ENCODE measurements at regions not wholly inside any gene's neighbourhood (a gene's known extent, or its start where the extent isn't known, plus 50 kb on each side); places are given as distances from the start of the nearest gene placed in this dataset.
"Not testable (repeated sequence)": the region's sequence is repeated elsewhere in the genome, so short reads cannot be mapped to it uniquely, and the experiment has no call there.

DNA sequence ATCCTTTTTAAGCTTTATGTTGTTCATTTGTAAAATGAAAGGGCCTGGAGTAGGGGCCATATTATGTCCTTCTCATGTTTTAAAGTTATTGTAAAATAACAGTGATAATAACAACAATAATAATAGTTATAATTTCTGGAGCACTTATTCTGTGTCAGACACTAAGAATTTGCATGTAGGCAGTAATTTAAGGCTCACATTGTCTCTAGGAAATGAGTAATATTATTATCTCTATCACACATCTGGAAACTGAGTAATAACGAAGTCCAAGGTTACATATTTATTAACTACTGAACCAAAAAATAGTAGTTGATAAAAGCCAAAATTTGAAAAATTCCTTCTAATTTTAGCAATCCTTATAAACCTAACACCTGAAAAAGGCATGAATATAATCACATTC lies 520.7 kb upstream of the PABPC4L start:
- no peak for DNase-seq (ENCODE audit: low spot score)

DNA sequence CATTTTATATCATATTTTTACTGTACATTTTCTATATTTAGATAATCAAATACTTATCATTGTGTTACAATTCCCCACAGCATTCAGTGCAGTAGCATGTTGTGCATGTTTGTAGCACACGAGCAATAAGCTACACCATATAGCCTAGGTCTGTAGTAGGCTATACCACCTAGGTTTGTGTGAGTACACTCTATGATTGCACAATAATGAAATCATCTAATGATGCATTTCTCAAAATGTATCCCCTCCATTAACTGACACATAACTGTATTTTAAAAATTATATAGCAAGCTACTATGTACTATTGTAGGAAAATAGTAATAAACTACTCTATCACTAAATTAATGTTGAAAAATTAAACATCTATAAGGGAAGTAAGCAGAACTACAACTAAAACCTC lies 518.4 kb upstream of the PABPC4L start:
- DNase-seq (ENCODE audit: low spot score), result no peak

DNA sequence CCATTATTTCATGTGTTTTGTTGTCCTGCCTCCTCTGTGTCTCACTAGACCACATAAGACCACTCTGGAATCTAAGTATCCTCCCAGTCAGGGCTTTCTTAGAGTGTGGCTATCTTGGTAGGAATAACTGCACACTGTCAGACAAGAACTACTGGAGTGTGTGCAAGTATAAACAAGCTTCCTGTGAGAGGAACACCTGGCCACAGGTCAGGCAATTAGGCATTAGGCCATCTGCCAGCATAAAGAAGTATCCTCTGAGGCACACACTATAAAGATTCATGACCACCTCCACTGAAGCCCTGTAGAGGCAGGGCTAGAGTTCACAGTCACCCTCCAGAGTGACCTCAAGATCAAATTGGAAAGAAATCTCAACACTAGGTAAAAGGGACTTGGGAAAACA lies 507.0 kb upstream of the PABPC4L start:
- no peak for DNase-seq (ENCODE audit: low spot score)

DNA sequence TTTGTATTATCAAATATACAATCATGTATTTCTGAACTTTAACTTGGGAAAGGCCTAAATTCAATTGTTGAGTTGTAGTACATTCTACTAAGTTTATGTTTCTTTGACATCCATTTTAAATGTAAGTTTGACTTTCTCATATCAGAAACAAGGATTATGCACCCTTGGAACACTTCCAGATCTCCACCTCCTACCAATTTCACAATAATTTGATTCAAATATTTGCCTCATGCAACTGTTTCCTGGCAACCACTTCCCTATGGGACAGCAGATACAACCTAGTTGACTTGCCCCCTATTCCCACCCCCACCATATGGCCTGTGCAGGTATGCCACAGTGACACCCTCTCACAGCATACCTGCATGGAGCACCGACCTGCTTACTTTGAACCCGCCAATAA lies 506.4 kb upstream of the PABPC4L start:
- no peak for DNase-seq (ENCODE audit: low spot score)

DNA sequence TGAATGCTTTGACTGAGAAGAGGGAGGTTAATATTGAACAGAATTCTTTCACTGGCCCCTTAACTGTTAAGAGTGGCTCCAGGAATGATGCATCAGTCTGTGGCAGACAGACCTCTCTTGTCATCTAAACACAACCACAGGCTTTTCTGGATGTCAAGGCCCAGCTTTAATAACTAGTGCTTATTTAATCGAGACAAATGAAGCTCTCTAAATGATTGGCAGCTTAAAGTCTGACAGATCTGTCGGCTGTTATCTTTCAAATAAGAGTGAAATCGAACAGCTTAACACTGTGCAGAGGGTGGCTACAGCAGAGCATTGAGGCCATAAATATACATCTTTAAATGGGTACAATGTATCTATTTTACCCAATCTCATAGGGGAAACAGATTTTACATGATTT lies 500.8 kb upstream of the PABPC4L start:
- no peak for DNase-seq (ENCODE audit: low spot score)

DNA sequence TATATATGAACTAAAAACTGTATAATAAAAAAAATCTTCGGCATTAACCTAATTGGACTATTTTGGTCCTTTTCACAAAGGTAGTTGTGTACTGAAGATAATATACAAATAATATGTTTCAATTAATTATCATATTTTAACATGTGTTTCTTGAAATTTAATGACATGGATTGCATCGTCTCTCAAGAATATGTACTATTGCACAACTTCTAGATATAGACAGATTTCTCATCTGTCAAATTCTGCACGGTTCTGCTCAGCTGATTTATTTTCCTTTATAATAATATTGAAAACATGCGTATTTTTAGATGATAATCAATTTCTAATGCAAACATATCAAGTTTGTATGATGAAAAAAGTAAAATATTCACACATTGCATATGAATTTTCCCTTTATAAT lies 498.7 kb upstream of the PABPC4L start:
- no peak for DNase-seq (ENCODE audit: low spot score)

DNA sequence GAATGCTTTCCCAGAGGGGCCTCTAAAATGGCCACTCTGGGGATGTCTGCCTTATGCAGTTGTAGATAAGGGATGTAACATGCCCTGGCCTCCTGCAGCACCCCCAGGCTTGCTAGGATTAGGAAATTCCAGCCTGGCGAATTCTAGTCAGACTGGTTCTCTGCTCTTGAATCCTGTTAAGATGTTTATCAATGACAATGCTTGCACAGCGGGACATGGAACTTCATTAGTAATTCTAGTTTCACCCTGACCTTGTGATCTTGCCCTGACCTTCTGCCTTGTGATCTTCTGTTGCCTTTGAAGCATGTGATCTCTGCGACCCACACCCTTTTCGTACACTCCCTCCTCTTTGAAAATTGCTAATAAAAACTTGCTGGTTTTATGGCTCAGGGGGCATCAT lies 497.2 kb upstream of the PABPC4L start:
- DNase-seq (ENCODE audit: low spot score), result not testable (repeated sequence)

DNA sequence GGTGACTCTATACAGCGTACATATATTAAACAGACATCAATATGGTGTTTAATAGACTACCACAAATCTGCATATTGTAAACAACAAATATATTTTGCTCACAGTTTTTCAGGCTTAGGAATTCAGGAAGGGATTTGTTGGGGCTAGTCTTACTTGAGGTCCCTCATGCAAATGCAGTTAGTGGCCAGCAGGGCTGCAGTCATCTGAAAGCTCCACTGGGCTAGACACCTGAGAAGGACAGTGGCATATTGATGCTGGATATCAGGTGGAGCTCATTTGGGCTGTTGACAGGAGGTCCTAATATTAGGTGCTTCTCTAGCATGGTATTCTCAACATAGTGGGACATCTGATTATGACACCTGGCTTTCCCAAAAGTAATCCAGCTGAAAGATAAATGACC lies 493.8 kb upstream of the PABPC4L start:
- DNase-seq (ENCODE audit: low spot score), result no peak

DNA sequence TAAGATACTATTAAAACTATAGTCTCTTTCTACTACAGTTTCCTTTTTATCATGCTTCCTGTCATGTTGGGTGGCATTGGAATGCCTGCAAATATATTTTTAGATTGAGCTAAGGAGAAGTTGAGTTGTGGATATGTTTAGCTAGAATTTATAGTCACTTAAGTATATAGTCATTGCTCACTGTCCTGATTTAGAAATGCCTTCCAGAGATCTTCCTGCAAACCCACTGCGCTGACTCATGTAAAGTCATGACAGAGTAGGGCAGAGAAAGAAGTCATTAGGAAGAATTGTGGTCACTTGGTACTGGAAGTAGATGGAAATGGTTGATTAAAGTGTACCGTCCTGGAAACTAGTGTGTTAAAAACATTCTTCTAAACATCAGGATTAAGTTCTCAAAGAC lies 490.3 kb upstream of the PABPC4L start:
- no peak for DNase-seq (ENCODE audit: low spot score)

DNA sequence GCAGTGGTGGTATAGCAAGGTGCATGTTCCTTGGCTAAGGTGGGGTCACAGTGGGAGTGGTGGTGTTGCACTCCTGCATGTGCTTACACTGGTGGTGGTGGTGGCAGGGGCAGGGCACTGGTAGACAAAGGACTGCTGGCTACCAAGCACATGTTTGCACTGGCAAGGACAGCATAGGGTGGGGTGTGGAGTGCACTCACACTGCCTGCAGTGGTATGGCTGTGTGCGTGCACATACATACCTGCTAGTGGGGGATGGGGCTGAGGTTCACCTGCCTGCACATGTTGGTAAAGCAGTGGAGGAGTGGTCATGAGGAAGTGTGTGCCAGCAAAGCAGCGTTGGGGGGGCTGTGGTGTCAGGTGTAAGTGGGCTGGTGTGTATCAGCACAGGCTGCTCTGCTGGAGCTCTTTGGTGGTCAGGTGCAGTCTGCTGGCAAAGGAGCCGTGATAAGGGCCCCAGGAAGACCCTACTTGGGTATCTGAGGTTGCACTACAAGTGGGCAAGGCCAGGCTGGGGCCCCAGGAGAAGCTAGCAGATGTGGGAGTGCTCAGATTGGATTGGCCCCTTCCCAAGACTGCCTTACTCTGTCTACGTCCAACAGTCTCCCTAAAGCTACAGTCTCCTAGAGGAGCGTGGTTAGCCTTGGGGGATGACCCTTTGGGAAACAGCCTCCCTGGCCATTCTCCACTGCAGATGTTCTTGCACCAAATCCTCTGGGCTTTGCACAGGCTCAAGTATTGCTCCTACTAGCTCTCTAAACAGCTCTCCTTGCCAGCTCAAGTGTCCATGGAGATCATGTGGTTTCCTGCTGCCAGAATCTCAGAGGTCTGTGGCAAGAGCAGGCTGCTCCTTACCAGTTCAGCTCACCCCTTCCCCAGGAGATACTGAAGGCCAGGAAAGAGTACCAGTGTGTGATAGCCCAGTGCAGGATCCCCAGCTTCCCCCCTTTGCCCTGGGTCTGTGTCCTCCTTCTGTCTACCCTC lies 486.3 kb upstream of the PABPC4L start:
- DNase-seq (ENCODE audit: low spot score), result peak; percentile 13

DNA sequence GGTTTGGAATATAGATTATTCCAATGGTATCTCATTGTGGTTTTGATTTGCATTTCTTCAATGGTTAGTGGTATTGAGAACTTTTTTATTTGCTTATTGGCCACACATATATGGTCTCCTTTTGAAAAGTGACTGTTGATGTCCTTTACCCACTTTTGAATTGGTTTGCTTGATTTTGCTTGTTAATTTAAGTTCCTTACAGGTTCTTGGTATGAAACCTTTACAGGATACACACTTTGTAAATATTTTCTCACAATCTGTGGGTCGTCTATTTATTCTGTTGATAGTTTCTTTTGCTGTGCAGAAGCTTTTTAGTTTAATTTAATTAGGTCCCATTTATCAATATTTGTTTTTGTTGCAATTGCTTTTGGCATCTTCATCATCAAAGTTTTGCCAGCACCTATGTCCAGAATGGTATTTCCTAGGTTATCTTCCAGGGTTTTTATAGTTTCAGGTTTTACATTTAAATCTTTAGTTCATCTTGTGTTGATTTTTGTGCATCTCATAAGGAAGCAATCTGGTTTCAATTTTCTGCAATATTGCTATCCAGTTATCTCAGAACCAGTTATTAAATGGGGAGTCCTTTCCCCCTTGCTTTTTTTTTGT lies 475.7 kb upstream of the PABPC4L start:
- DNase-seq (ENCODE audit: low spot score), result no peak

DNA sequence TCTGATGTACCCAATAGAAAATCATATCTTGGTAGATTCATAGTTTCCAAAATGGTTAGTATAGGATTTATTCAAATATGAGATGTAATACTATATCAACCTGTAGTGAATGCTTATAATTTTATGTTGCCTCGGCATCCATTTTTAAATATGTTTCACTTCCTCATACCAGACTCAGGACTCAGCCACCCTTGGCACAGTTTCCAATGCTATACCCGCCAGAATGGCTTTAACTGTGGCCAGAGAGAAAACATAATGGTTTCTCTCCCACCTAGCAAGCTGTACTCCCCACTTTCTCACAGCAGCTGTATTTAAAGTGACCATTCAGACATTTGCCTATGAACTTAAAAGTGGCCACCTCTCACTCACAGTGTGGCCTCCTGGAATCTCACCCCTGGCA lies 466.6 kb upstream of the PABPC4L start:
- DNase-seq (ENCODE audit: low spot score), result no peak

DNA sequence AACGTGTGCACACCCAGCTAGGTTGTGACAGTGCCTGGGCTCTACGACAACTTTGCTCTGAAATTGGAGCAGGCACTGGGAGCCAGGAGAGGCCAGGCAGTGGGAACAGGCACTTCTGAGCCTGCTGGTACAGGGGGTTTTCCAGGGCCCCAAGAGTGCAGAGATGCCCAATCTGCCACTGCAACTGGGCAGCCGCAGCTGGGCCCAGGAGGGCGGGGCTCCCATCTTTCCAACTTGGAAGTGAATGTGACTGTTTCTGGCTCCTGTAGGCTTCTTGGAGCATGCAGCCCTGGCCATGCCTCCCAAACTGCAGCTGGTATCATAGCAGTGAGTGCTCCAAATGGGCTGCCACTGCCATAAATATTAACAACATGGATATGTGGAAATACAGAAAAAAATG lies 465.1 kb upstream of the PABPC4L start:
- no peak for DNase-seq (ENCODE audit: low spot score)

DNA sequence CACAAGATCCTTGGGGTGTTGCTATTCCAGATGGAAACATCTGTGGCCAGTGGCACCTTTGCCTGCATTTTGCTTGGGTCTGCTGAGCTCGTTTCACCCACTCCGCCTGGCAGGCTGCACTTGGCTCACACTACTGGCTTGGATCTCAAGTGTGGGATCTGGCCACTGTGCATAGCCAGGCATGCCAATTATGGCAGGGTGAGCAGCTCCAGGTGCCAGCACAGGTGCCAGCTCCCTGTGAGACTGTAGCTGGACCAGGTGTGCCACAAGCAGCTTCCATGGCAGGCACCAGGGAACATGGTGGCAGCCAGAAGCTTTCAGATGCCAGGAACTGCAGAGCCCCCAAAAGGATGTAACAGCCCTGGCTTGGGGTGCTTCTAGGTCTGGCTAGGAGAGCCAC lies 463.8 kb upstream of the PABPC4L start:
- DNase-seq (ENCODE audit: low spot score), result no peak

DNA sequence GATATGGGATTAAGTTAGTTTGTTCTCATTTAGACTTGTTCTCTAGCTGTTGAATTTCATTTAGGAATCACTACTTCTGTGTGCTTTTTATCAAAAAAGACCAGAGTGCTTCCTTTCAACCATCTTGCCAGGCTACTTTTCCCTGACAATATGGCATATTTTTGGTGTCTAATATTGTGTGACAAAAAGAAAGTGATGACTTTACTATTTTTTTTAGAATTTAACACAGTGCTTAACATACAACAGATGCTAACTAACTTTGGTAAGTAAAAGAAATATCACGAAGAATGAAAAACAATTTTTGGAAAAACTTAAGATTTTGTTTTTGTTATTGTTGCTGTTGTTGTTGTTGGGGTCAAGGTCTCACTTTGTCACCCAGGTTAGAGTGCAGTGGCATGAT lies 462.2 kb upstream of the PABPC4L start:
- DNase-seq (ENCODE audit: low spot score), result no peak

DNA sequence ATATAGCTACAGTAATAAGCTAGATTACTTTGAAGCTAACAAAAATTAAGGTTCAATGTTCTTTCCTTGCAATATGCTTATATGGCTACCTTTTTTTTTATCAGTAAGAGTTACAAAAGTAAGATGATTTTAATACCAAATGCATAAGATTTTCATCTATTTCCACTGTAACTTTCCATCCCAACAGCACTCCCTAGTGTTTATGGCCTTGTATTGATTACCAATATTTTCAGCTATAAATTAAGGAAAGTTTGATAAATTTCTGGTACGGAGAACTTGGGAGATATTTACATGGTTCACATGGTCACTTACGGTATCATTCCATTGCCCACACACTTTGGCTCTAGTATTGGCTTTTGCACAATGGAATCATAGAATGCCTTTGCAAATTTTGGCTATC lies 448.9 kb upstream of the PABPC4L start:
- no peak for DNase-seq (ENCODE audit: low spot score)

DNA sequence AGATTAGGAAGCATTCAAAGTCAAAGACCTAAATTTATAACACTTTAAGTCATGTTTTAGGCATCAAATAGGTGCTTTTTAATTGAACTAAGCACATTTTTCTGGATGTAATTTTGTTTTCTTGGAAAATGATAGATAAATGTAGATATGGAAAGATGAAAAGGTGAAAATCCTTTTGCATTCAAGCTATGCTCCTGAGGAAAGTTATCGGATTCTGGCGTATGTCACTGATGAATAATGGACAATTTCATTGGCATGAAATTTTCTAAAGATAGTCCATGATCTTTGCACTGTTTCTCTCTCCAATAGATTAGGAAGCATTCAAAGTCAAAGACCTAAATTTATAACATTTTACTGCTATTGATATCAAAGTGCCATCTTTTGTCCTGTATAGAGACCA lies 444.2 kb upstream of the PABPC4L start:
- no peak for DNase-seq (ENCODE audit: low spot score)

DNA sequence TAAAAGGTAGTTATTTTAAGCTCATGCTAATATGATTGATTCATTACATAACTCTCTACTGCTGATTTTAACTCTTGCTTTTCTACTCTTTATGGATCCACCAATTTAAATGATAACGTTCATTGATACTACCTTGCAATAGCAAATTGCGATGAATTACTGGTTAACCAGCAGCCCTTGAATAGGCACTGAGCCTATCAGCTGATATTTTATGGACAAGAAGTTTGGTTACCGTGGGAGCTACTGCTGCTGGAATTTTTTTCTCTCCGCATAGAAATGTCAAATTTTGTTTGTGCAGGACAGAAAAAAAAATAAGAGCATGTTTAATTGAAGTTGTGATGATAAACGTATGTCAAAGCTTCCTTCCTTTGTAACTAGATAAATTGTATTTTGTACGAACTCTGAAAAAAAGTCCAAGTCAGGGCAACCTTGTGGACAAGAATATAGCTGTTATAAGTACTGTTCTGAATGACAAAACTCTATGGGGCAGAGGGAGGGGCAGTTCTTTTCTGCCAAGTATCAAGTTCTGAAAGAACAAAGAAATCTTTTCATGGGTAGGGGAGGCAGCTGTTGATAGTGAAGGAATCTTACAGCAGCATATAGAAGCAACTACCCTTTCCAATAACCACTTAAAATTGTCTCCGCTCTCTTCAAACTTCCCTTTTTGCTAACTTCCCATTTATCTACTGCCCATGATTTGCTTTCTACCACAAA lies 434.9 kb upstream of the PABPC4L start:
- DNase-seq (ENCODE audit: low spot score), result no peak

DNA sequence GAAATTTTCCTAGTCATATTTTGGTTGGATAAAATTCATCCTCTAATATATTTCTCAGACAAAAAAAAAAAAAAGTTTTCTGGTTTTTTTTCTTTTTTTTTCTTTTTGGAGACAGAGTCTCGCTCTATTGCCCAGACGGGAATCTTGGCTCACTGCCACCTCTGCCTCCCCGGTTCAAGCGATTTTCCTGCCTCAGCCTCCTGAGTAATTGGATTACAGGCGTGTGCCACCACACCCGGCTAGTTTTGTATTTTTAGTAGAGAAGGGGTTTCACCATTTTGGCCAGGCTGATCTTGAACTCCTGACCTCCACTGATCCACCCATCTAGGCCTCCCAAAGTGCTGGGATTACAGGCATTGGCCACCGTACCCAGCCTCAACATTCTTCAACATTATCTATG lies 432.7 kb upstream of the PABPC4L start:
- DNase-seq (ENCODE audit: low spot score), result no peak

DNA sequence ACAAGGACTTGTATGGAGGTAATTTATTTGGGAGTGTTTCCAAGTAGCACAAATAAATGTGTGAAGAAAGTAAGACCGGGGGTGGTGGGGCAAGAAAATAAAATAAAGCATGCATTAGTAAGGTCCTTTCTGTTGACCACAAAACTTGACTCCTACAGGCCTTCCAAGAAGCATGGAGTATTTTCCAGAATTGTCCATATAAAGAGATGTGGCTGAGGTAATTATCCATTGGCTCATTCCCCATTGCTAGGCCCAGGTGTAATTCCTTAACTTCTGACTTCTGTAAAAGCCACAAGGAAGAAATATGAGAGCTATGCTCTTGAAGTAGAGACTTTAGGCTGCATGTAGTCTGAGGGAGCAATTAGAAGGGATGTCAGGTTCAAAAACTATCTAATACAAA lies 430.5 kb upstream of the PABPC4L start:
- no peak for DNase-seq (ENCODE audit: low spot score)

DNA sequence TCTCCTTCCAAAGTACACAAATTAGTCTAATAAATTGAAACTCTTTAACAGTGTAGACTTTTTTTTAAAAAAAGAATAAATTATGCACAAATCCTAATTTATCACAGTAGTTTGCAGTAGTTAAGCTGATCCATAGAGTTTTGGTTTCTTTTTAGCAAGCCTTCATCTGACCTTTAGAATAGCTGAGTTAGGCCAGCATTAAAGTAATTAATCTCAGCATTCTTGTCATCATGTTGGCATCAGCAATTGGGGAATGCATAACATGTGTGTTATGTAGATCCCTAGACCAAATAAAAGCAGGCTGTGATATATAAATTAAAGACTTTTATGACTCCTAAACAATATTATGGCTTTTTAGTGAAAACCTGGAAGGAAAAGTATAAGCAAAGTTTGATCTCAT lies 426.5 kb upstream of the PABPC4L start:
- no peak for DNase-seq (ENCODE audit: low spot score)

DNA sequence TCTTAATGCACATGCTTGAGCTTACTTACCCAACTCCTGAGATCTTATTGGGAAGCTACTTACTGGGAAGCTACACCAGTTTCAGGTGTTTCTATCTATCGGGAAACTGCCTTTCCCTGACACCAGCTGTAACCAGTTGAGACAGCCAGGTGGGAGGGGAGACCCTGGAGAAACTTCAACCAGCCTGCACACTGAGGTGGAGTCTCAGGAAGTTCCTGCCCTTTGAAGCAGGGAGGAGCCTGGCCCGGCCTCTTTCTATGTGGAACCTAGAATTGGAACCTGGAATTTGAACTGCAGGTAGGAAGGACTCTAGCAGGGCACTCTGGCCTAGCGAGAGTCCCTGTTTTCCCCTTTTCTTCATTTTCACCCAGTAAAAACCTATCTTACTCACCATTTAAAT lies 425.8 kb upstream of the PABPC4L start:
- no peak for DNase-seq (ENCODE audit: low spot score)

DNA sequence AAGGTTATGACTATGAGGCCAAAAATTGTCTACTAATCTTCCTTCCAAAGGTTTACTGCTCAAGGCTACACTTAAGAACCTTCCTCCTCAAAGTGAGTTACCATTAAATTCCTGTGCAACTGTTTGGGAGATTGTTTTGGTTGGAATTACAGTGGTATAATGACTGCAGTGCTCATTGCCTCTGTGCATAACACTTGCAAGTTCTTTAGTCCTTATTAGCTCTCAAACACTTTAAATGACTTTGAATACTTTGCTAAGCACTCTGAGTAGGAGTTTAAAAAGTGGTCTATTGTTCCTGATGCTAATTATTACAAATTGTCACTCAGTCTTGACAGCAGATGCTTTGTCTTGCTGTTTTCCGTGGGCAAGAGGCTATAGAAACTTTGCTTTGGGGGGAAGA lies 422.8 kb upstream of the PABPC4L start:
- no peak for DNase-seq (ENCODE audit: low spot score)

Data from umbilical cord (tissue), 1 donor.